ENCODE measurements at regions not wholly inside any gene's neighbourhood (a gene's known extent, or its start where the extent isn't known, plus 50 kb on each side); places are given as distances from the start of the nearest gene placed in this dataset.

GRCh38 chr4:164378361-164378760, 375.6 kb upstream of the SMIM31 start:
- Histone ChIP-seq H4K20me1 (no peaks in the 10 kb centered on the region), H3K9me3 (peaks cover 8% of the 10 kb centered on the region), H3K4me1 (no peaks in the 10 kb centered on the region), H3K9ac (no peak overlapping the region), H3K4me3 (no peak overlapping the region), H3K36me3 (no peaks in the 10 kb centered on the region), H3K27me3 (peaks cover 11% of the 10 kb centered on the region), H3K27ac (no peak overlapping the region), H3K4me2 (no peak overlapping the region)
- TF ChIP-seq Cebpa-rat (IDR thresholded peaks at IDR 0.05), result no peak

GRCh38 chr4:164379694-164380093, 374.2 kb upstream of the SMIM31 start:
- Histone ChIP-seq H3K4me1 (no peaks in the 10 kb centered on the region), H3K4me2 (no peak overlapping the region), H3K4me3 (no peak overlapping the region), H3K36me3 (no peaks in the 10 kb centered on the region), H3K9me3 (peaks cover 14% of the 10 kb centered on the region), H3K27ac (no peak overlapping the region), H3K27me3 (peaks cover 22% of the 10 kb centered on the region), H3K9ac (no peak overlapping the region), H4K20me1 (no peaks in the 10 kb centered on the region)
- TF ChIP-seq Cebpa-rat (IDR thresholded peaks at IDR 0.05), result no peak

- H4K20me1 ChIP-seq, result no peaks in the 10 kb centered on the region
- H3K27me3 ChIP-seq, result peaks cover 25% of the 10 kb centered on the region
- H3K4me2 ChIP-seq, result no peak overlapping the region
- H3K36me3 ChIP-seq, result no peaks in the 10 kb centered on the region
- TF ChIP-seq Cebpa-rat (IDR thresholded peaks at IDR 0.05), result no peak
- H3K9me3 ChIP-seq, result peaks cover 14% of the 10 kb centered on the region
- H3K9ac ChIP-seq, result no peak overlapping the region
- H3K4me1 ChIP-seq, result no peaks in the 10 kb centered on the region
- H3K27ac ChIP-seq, result no peak overlapping the region
- H3K4me3 ChIP-seq, result no peak overlapping the region
Measured at GRCh38 chr4:164381859-164382258, 372.1 kb upstream of the SMIM31 start.

GRCh38 chr4:164383058-164383357, 370.9 kb upstream of the SMIM31 start:
- H3K9ac ChIP-seq, result no peak overlapping the region
- peaks cover 14% of the 10 kb centered on the region for H3K9me3 ChIP-seq
- no peaks in the 10 kb centered on the region for H4K20me1 ChIP-seq
- H3K4me1 ChIP-seq, result no peaks in the 10 kb centered on the region
- TF ChIP-seq Cebpa-rat (IDR thresholded peaks at IDR 0.05), result no peak
- peaks cover 25% of the 10 kb centered on the region for H3K27me3 ChIP-seq
- H3K4me3 ChIP-seq, result peak overlapping the region; percentile 14; the same call in 1 of the 2 replicates
- no peaks in the 10 kb centered on the region for H3K36me3 ChIP-seq
- H3K27ac ChIP-seq, result no peak overlapping the region
- H3K4me2 ChIP-seq, result no peak overlapping the region

- Histone ChIP-seq H3K9ac (no peak overlapping the region), H3K27me3 (peaks cover 25% of the 10 kb centered on the region), H3K36me3 (no peaks in the 10 kb centered on the region), H3K27ac (no peak overlapping the region), H3K4me1 (no peaks in the 10 kb centered on the region), H3K4me2 (no peak overlapping the region), H4K20me1 (no peaks in the 10 kb centered on the region), H3K4me3 (peak overlapping the region; percentile 14; the same call in 1 of the 2 replicates), H3K9me3 (peaks cover 14% of the 10 kb centered on the region)
- no peak for TF ChIP-seq Cebpa-rat (IDR thresholded peaks at IDR 0.05)
Measured at GRCh38 chr4:164383358-164384220, 370.3 kb upstream of the SMIM31 start.

- H3K9ac ChIP-seq, result no peak overlapping the region
Measured at GRCh38 chr4:164384416-164384815, 369.5 kb upstream of the SMIM31 start.

GRCh38 chr4:164396439-164396838, 357.5 kb upstream of the SMIM31 start:
- no peaks in the 10 kb centered on the region for H3K4me1 ChIP-seq
- H3K4me2 ChIP-seq, result no peak overlapping the region
- H3K36me3 ChIP-seq, result no peaks in the 10 kb centered on the region
- no peaks in the 10 kb centered on the region for H3K9me3 ChIP-seq
- TF ChIP-seq Cebpa-rat (IDR thresholded peaks at IDR 0.05), result no peak
- H3K27me3 ChIP-seq, result no peaks in the 10 kb centered on the region
- no peak overlapping the region for H3K4me3 ChIP-seq
- H3K27ac ChIP-seq, result no peak overlapping the region
- no peaks in the 10 kb centered on the region for H4K20me1 ChIP-seq
- H3K9ac ChIP-seq, result no peak overlapping the region

More at GRCh38 chr4:164384416-164384815, 369.5 kb upstream of the SMIM31 start:
- no peak for TF ChIP-seq Cebpa-rat (IDR thresholded peaks at IDR 0.05)
- Histone ChIP-seq H3K36me3 (no peaks in the 10 kb centered on the region), H3K27ac (no peak overlapping the region), H3K27me3 (peaks cover 25% of the 10 kb centered on the region), H3K4me1 (no peaks in the 10 kb centered on the region), H3K4me3 (no peak overlapping the region), H3K4me2 (no peak overlapping the region), H4K20me1 (no peaks in the 10 kb centered on the region), H3K9me3 (peaks cover 14% of the 10 kb centered on the region)

- Histone ChIP-seq H3K27ac (no peak overlapping the region), H3K36me3 (no peaks in the 10 kb centered on the region), H4K20me1 (no peaks in the 10 kb centered on the region), H3K9ac (no peak overlapping the region), H3K4me3 (no peak overlapping the region), H3K27me3 (no peaks in the 10 kb centered on the region), H3K4me2 (no peak overlapping the region), H3K9me3 (no peaks in the 10 kb centered on the region), H3K4me1 (no peaks in the 10 kb centered on the region)
- no peak for TF ChIP-seq Cebpa-rat (IDR thresholded peaks at IDR 0.05)
Measured at GRCh38 chr4:164402554-164402953, 351.4 kb upstream of the SMIM31 start.

- no peaks in the 10 kb centered on the region for H3K27me3 ChIP-seq
- H3K9me3 ChIP-seq, result no peaks in the 10 kb centered on the region
- no peaks in the 10 kb centered on the region for H4K20me1 ChIP-seq
- no peaks in the 10 kb centered on the region for H3K4me1 ChIP-seq
- H3K4me2 ChIP-seq, result no peak overlapping the region
- no peak overlapping the region for H3K9ac ChIP-seq
- no peak overlapping the region for H3K27ac ChIP-seq
- no peaks in the 10 kb centered on the region for H3K36me3 ChIP-seq
- TF ChIP-seq Cebpa-rat (IDR thresholded peaks at IDR 0.05), result no peak
- no peak overlapping the region for H3K4me3 ChIP-seq
Measured at GRCh38 chr4:164405774-164406173, 348.2 kb upstream of the SMIM31 start.

GRCh38 chr4:164408831-164409230, 345.1 kb upstream of the SMIM31 start:
- Histone ChIP-seq H3K4me3 (no peak overlapping the region), H3K36me3 (no peaks in the 10 kb centered on the region), H3K27me3 (no peaks in the 10 kb centered on the region), H3K9me3 (no peaks in the 10 kb centered on the region), H3K27ac (no peak overlapping the region), H4K20me1 (no peaks in the 10 kb centered on the region), H3K4me1 (no peaks in the 10 kb centered on the region), H3K4me2 (no peak overlapping the region), H3K9ac (no peak overlapping the region)
- TF ChIP-seq Cebpa-rat (IDR thresholded peaks at IDR 0.05), result no peak

All from BLaER1 (cell line).